DOHH2 (cell line): ENCODE measurements at regions not wholly inside any gene's neighbourhood (a gene's known extent, or its start where the extent isn't known, plus 50 kb on each side); places are given as distances from the start of the nearest gene placed in this dataset.
"Not testable (repeated sequence)": the region's sequence is repeated elsewhere in the genome, so short reads cannot be mapped to it uniquely, and the experiment has no call there.

Experiments used
- CTCF ChIP-seq: fragments of 200-600 bp; sonication (generic); IDR thresholded peaks from one replicate; pipeline ENCODE4 v1.5.1; 2014; ENCODE audit warnings: antibody characterized with exemption, mild to moderate bottlenecking, low read depth, low read length; ENCODE audit not compliant: poor library complexity, severe bottlenecking
- EZH2phosphoT487 ChIP-seq: fragments of 200-600 bp; sonication (generic); IDR thresholded peaks from 2 replicates; pipeline ENCODE4 v1.6.1; 2017; ENCODE audit warnings: borderline replicate concordance, mild to moderate bottlenecking, antibody characterized with exemption, low read length, moderate library complexity, mixed read lengths

GRCh38 chr13:18281829-18282597, 899.6 kb downstream of the TUBA3C start:
- not testable (repeated sequence) for TF ChIP-seq CTCF, EZH2phosphoT487
